Neural cell (in vitro differentiated cells): ENCODE measurements at regions not wholly inside any gene's neighbourhood (a gene's known extent, or its start where the extent isn't known, plus 50 kb on each side); places are given as distances from the start of the nearest gene placed in this dataset.

Experiments
- H2AFZ ChIP-seq: fragments of 200-600, 300-800 bp; sonication (generic), shearing (Covaris generic); 2 replicates; pipeline ENCODE4 v1.6.0; 2014; ENCODE audit warnings: low read depth, mild to moderate bottlenecking, antibody characterized with exemption, low read length, moderate library complexity
- H3F3A ChIP-seq: fragments of 200-600 bp; shearing (Covaris generic); 2 replicates; pipeline ENCODE4 v1.6.1; 2016; ENCODE audit warnings: mild to moderate bottlenecking, moderate library complexity, mixed read lengths, antibody characterized with exemption, low read length; ENCODE audit not compliant: insufficient read depth, poor library complexity, severe bottlenecking
- H3K27ac ChIP-seq: fragments of 200-600, 300-800 bp; sonication (generic), shearing (Covaris generic); 2 replicates; pipeline ENCODE4 v1.5.1; 2014; ENCODE audit warnings: mild to moderate bottlenecking, low read length, moderate library complexity
- H3K27me3 ChIP-seq: fragments of 300-800, 200-600 bp; sonication (generic), shearing (Covaris generic); 2 replicates; pipeline ENCODE4 v1.6.0; 2014; ENCODE audit warnings: mild to moderate bottlenecking, low read depth, low read length, moderate library complexity; ENCODE audit not compliant: insufficient read depth
- H3K36me3 ChIP-seq: fragments of 300-800, 200-600 bp; sonication (generic), shearing (Covaris generic); 2 replicates; pipeline ENCODE4 v1.5.1; 2014; ENCODE audit warnings: mild to moderate bottlenecking, antibody characterized with exemption, low read length, moderate library complexity; ENCODE audit not compliant: insufficient read depth
- H3K4me2 ChIP-seq: fragments of 300-800, 200-600 bp; sonication (generic), shearing (Covaris generic); 2 replicates; pipeline ENCODE4 v1.6.0; 2014; ENCODE audit warnings: mild to moderate bottlenecking, low read length
- H3K4me3 ChIP-seq: fragments of 300-800, 200-600 bp; sonication (generic), shearing (Covaris generic); 2 replicates; pipeline ENCODE4 v1.5.1; 2014; ENCODE audit warnings: mild to moderate bottlenecking, low read length, moderate library complexity
- H3K79me2 ChIP-seq: fragments of 200-600 bp; shearing (Covaris generic); replicated peaks from 2 replicates; pipeline ENCODE4 v1.6.0; 2014; ENCODE audit warnings: mild to moderate bottlenecking, low read length, moderate library complexity; ENCODE audit not compliant: insufficient read depth
- H3K9ac ChIP-seq: fragments of 300-800, 200-600 bp; sonication (generic), shearing (Covaris generic); 2 replicates; pipeline ENCODE4 v1.6.1; 2016; ENCODE audit warnings: mild to moderate bottlenecking, low read length, mixed read lengths
- H3K9me2 ChIP-seq: fragments of 200-600 bp; shearing (Covaris generic); 2 replicates; pipeline ENCODE4 v1.6.1; 2016; ENCODE audit warnings: mild to moderate bottlenecking, low read length, mixed read lengths; ENCODE audit not compliant: insufficient read depth
- H3K9me3 ChIP-seq: fragments of 200-600, 300-800 bp; sonication (generic), shearing (Covaris generic); 2 replicates; pipeline ENCODE4 v1.6.1; 2016; ENCODE audit warnings: mild to moderate bottlenecking, mixed run types, low read length, moderate library complexity, mixed read lengths
- H4K20me1 ChIP-seq: fragments of 200-600 bp; shearing (Covaris generic); 2 replicates; pipeline ENCODE4 v1.6.1; 2016; ENCODE audit warnings: mild to moderate bottlenecking, mixed run types; ENCODE audit not compliant: insufficient read depth
- EP300 ChIP-seq: fragments of 450-650 bp; conservative IDR thresholded peaks from 2 replicates; pipeline ENCODE4 v1.6.1; 2014; ENCODE audit warnings: antibody characterized with exemption, mild to moderate bottlenecking, moderate library complexity; ENCODE audit not compliant: poor library complexity, severe bottlenecking
- EZH2 ChIP-seq: fragments of 200-600, 300-800 bp; shearing (Covaris generic), sonication (generic); IDR thresholded peaks from 2 replicates; pipeline ENCODE4 v1.6.1; 2014; ENCODE audit warnings: antibody characterized with exemption, low read length, borderline replicate concordance, mild to moderate bottlenecking; ENCODE audit not compliant: insufficient read depth, poor library complexity, severe bottlenecking
- MXI1 ChIP-seq: fragments of 450-650 bp; conservative IDR thresholded peaks from 2 replicates; pipeline ENCODE4 v1.6.1; 2014; ENCODE audit warnings: antibody characterized with exemption, mild to moderate bottlenecking; ENCODE audit not compliant: poor library complexity, severe bottlenecking
- POLR2AphosphoS5 ChIP-seq: IDR thresholded peaks from 2 replicates; pipeline ENCODE4 v1.6.1; 2012
- RAD21 ChIP-seq: fragments of 450-650 bp; conservative IDR thresholded peaks from 2 replicates; pipeline ENCODE4 v1.6.1; 2014; ENCODE audit warnings: antibody characterized with exemption, mild to moderate bottlenecking, moderate library complexity
- SMC3 ChIP-seq: fragments of 450-650 bp; conservative IDR thresholded peaks from 2 replicates; pipeline ENCODE4 v1.6.1; 2014; ENCODE audit warnings: antibody characterized with exemption, mild to moderate bottlenecking, moderate library complexity; ENCODE audit not compliant: poor library complexity
- TAF1 ChIP-seq: IDR thresholded peaks from 2 replicates; pipeline ENCODE4 v1.6.1; 2012; ENCODE audit warnings: low read depth
- TF ChIP-seq, protein P1 (sequence below): IDR thresholded peaks from 2 replicates; pipeline ENCODE4 v1.6.1; 2012; ENCODE audit warnings: borderline replicate concordance
- TF ChIP-seq, protein P2 (sequence below): fragments of 450-650 bp; IDR thresholded peaks from 2 replicates; pipeline ENCODE4 v1.5.1; 2014; ENCODE audit warnings: antibody characterized with exemption, mild to moderate bottlenecking, moderate library complexity; ENCODE audit not compliant: poor library complexity, severe bottlenecking

DNA sequence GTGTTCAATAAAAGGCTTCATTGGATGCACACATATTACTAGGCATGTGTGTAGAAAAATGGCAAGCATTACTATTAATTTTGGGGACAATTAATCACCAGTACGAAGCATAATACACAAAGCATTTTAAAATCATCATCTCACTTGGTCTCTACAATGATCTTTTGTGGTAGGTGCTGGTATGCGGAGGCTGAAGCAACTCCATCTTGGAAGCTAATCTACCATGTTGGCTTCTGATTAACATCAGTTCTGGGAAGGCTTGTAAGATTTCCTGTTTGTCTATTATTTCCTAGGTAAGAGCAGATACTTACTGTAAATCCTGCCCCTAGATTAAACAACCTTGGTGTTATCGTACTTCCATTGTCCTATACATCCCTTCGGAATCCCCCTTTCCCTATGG is 121.7 kb upstream of the RUNX1 start:
- Histone ChIP-seq H3K4me2 (no peak overlapping the region), H3K4me3 (no peak overlapping the region), H3K9ac (no peak overlapping the region), H4K20me1 (no peaks in the 10 kb centered on the region), H2AFZ (no peak overlapping the region), H3K27me3 (no peaks in the 10 kb centered on the region), H3K79me2 (no peaks in the 10 kb centered on the region), H3K36me3 (no peaks in the 10 kb centered on the region), H3K27ac (no peak overlapping the region), H3F3A (no peaks in the 10 kb centered on the region), H3K9me2 (no peaks in the 10 kb centered on the region), H3K9me3 (no peaks in the 10 kb centered on the region)
- TF ChIP-seq SMC3 (no peak), EP300 (no peak), EZH2 (no peak), TAF1 (no peak), MXI1 (no peak), POLR2AphosphoS5 (no peak), RAD21 (no peak)
- TF ChIP-seq, protein P1, sequence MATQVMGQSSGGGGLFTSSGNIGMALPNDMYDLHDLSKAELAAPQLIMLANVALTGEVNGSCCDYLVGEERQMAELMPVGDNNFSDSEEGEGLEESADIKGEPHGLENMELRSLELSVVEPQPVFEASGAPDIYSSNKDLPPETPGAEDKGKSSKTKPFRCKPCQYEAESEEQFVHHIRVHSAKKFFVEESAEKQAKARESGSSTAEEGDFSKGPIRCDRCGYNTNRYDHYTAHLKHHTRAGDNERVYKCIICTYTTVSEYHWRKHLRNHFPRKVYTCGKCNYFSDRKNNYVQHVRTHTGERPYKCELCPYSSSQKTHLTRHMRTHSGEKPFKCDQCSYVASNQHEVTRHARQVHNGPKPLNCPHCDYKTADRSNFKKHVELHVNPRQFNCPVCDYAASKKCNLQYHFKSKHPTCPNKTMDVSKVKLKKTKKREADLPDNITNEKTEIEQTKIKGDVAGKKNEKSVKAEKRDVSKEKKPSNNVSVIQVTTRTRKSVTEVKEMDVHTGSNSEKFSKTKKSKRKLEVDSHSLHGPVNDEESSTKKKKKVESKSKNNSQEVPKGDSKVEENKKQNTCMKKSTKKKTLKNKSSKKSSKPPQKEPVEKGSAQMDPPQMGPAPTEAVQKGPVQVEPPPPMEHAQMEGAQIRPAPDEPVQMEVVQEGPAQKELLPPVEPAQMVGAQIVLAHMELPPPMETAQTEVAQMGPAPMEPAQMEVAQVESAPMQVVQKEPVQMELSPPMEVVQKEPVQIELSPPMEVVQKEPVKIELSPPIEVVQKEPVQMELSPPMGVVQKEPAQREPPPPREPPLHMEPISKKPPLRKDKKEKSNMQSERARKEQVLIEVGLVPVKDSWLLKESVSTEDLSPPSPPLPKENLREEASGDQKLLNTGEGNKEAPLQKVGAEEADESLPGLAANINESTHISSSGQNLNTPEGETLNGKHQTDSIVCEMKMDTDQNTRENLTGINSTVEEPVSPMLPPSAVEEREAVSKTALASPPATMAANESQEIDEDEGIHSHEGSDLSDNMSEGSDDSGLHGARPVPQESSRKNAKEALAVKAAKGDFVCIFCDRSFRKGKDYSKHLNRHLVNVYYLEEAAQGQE: no peak
- TF ChIP-seq, protein P2, sequence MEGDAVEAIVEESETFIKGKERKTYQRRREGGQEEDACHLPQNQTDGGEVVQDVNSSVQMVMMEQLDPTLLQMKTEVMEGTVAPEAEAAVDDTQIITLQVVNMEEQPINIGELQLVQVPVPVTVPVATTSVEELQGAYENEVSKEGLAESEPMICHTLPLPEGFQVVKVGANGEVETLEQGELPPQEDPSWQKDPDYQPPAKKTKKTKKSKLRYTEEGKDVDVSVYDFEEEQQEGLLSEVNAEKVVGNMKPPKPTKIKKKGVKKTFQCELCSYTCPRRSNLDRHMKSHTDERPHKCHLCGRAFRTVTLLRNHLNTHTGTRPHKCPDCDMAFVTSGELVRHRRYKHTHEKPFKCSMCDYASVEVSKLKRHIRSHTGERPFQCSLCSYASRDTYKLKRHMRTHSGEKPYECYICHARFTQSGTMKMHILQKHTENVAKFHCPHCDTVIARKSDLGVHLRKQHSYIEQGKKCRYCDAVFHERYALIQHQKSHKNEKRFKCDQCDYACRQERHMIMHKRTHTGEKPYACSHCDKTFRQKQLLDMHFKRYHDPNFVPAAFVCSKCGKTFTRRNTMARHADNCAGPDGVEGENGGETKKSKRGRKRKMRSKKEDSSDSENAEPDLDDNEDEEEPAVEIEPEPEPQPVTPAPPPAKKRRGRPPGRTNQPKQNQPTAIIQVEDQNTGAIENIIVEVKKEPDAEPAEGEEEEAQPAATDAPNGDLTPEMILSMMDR: no peak

DNA sequence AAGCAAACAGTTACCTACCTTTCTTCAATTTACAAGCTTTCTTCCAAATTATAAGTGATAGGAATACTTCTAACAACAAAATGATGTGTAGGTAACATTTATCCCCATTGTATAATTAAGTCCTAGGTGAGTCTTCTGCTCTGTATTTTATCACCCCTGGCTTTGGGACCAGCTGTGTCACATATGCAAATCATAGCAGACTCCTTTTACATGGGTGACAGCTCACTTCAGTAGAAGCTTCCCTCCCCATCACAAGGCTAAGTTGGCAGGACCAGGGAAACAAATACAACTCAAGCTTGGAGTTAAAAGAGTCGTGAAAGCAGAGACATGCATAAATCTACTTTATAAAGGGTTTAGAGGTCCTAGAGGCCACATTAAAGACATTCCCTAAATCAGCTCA is 121.1 kb upstream of the RUNX1 start:
- Histone ChIP-seq H3K4me2 (no peak overlapping the region), H2AFZ (no peak overlapping the region), H3K9ac (no peak overlapping the region), H4K20me1 (no peaks in the 10 kb centered on the region), H3K79me2 (no peaks in the 10 kb centered on the region), H3K36me3 (no peaks in the 10 kb centered on the region), H3K9me3 (no peaks in the 10 kb centered on the region), H3K27ac (no peak overlapping the region), H3K27me3 (no peaks in the 10 kb centered on the region), H3F3A (no peaks in the 10 kb centered on the region), H3K9me2 (no peaks in the 10 kb centered on the region), H3K4me3 (no peak overlapping the region)
- TF ChIP-seq SMC3 (no peak), EP300 (no peak), MXI1 (no peak), EZH2 (no peak), TAF1 (no peak), RAD21 (no peak)
- TF ChIP-seq, protein P2: no peak
